Esophagus (tissue), 2 donors: ENCODE measurements at regions not wholly inside any gene's neighbourhood (a gene's known extent, or its start where the extent isn't known, plus 50 kb on each side); places are given as distances from the start of the nearest gene placed in this dataset.

Experiments
- H3K27ac ChIP-seq, 2 donors: one replicate each; pipeline ENCODE4 v1.5.1; 2013; ENCODE audit warnings: low read depth in 2 of 2, mild to moderate bottlenecking in 2 of 2, inconsistent platforms in 1 of 2, low read length in 1 of 2, moderate library complexity in 1 of 2
- H3K27me3 ChIP-seq, 2 donors: one replicate each; pipeline ENCODE4 v1.6.1; 2013; ENCODE audit warnings: low read length in 2 of 2, control low read depth in 1 of 2, mild to moderate bottlenecking in 1 of 2; ENCODE audit not compliant: insufficient read depth in 2 of 2, control insufficient read depth in 1 of 2
- H3K36me3 ChIP-seq, 2 donors: one replicate each; pipeline ENCODE4 v1.6.1; 2013; ENCODE audit warnings: low read length in 1 of 2; ENCODE audit not compliant: control insufficient read depth in 2 of 2, insufficient read depth in 2 of 2
- H3K4me1 ChIP-seq, 2 donors: one replicate each; pipeline ENCODE4 v1.6.1; 2013; ENCODE audit warnings: low read length in 1 of 2; ENCODE audit not compliant: control insufficient read depth in 2 of 2, insufficient read depth in 2 of 2
- H3K4me3 ChIP-seq, 2 donors: one replicate each; pipeline ENCODE4 v1.5.1; 2013; ENCODE audit warnings: low read length in 2 of 2, mild to moderate bottlenecking in 2 of 2, low read depth in 1 of 2, moderate library complexity in 1 of 2
- H3K9me3 ChIP-seq, 2 donors: one replicate each; pipeline ENCODE4 v1.6.1; 2013; ENCODE audit warnings: mild to moderate bottlenecking in 2 of 2, low read depth in 1 of 2, low read length in 1 of 2, moderate library complexity in 1 of 2; ENCODE audit not compliant: control insufficient read depth in 2 of 2, insufficient read depth in 1 of 2
- WGBS, 2 donors: extraction: QIAGEN DNeasy Blood & Tissue Kit; methylation state at CpG; one replicate each; pipeline ENCODE4 v1.1.7; 2013; 5-methylcytosine and 5-hydroxymethylcytosine counted together
- donor health status: healthy with polysubstance abuse.
- donor health status: Bipolar disorder and iron deficiency.

DNA sequence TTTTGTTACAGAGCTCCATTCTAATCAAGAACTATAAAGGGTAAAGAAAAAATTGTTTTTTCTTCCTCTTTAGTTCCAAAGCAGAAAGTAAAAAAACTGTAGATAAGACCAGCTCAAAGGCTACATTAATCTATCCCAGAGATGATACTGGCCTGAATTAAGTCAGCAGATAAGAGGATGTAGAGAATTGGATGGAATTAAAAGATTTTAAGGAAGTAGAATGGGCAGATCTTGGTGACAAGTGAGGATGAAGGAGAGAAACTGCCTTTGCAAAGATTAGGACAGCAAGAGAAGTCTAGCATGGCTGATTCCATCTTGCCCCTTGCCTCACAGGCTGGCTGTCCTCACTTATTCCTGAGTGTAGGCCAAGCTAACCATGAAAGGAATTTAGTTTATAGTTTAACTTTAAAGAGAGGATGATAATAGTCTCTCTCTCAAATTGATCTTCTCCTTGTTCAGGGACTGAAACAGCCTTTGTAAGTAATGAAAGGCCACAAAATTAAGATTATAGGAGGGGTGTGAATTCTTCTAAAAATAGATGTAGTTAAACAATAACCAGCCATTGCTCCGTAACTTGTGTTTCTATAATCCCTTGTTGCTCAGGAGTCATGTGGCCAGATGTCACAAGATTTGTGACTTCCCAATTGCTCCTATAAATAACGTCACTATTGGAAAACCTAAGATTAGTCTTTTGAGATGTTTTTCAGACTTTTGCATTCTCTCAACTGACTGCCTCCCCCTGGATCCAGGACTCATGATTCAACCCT lies 265.0 kb upstream of the USP24 start:
- Histone ChIP-seq H3K27me3 (no peaks in the 10 kb centered on the region), H3K4me3 (no peak overlapping the region), H3K36me3 (no peaks in the 10 kb centered on the region), H3K4me1 (no peaks in the 10 kb centered on the region), H3K9me3 (no peaks in the 10 kb centered on the region), H3K27ac (no peak overlapping the region)
- WGBS, 2 donors: 60 to 75% methylated on average over 2 of the region's 2 CpGs

DNA sequence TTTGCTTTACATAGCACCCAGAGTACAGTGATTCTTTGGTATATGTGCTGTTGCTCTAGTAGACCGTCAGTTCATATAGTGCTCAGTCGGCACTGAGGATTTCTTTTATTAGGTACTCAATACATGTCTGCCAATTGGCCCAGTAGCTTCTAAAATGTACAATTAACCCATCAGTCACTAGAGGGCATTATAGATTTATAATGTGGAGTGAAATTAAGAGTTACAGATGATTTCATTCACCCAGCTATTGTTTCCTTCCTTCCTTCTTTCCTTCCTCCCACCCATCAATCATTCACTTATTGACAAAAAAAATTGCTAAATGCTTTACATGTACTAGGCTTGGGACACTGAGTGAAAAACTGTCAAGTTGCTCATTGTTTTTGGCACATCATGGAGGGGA lies 263.6 kb upstream of the USP24 start:
- H3K36me3 ChIP-seq: no peaks in the 10 kb centered on the region
- WGBS, 2 donors: 57 to 60% methylated on average over 2 of the region's 2 CpGs
- no peak overlapping the region for H3K4me3 ChIP-seq
- no peak overlapping the region for H3K27ac ChIP-seq
- H3K27me3 ChIP-seq: no peaks in the 10 kb centered on the region
- no peaks in the 10 kb centered on the region for H3K9me3 ChIP-seq
- H3K4me1 ChIP-seq: no peaks in the 10 kb centered on the region

DNA sequence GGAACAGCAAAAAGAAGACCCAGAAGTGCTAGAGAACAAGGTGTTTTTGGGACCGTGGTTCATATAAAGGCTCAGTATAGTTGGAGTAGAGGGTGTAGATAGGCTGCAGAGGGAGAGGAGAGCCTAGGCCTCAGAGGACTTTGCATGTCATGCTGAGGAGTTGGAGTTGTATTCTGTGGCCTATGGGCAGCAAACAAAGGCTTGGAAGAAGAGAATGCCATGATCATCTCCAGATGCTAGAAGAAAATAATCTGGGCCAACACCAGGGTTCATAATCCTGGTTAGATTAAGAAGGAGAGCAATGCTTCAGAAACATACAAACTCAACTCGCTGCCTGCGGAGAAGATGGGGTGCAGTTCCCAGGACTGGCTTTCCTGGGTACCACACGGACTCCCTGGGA lies 262.8 kb upstream of the USP24 start:
- no peak overlapping the region for H3K27ac ChIP-seq
- WGBS, 2 donors: 92 to 94% methylated on average over 4 of the region's 4 CpGs

DNA sequence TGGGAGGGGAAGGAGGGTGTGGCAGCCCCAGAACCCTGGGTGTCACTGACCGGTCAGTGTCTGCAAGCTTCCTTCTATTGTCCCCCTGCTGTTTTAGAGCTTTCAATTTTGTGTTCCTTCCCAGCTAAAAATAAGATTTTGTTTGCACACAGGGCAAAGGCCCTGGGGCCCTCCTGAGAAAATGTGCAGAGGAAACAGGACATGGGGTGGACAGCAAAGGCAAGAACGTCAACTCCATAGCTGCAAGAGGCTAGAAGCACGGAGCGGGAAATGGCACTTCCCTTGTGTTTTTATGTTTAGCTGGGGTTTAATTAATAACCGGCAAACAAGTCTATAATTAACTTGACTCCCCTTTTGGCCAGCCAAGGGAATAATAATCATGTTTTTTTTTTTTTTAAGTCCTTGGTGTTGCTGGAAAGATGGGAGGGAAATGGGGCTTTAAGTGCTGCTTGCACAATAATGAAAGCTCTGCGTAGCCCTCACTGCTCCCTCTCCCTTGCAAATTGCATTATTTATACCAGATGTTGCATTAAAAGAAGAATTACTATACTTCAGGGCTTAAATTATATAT lies 261.4 kb upstream of the USP24 start:
- no peaks in the 10 kb centered on the region for H3K4me1 ChIP-seq
- WGBS, 2 donors: 63 to 74% methylated on average over 6 of the region's 6 CpGs
- no peak overlapping the region for H3K4me3 ChIP-seq
- no peak overlapping the region for H3K27ac ChIP-seq
- no peaks in the 10 kb centered on the region for H3K27me3 ChIP-seq
- no peaks in the 10 kb centered on the region for H3K9me3 ChIP-seq
- no peaks in the 10 kb centered on the region for H3K36me3 ChIP-seq

More for the DNA sequence above, 262.8 kb upstream of the USP24 start:
- Histone ChIP-seq H3K36me3 (no peaks in the 10 kb centered on the region), H3K4me1 (no peaks in the 10 kb centered on the region), H3K4me3 (no peak overlapping the region), H3K27me3 (no peaks in the 10 kb centered on the region), H3K9me3 (no peaks in the 10 kb centered on the region)

DNA sequence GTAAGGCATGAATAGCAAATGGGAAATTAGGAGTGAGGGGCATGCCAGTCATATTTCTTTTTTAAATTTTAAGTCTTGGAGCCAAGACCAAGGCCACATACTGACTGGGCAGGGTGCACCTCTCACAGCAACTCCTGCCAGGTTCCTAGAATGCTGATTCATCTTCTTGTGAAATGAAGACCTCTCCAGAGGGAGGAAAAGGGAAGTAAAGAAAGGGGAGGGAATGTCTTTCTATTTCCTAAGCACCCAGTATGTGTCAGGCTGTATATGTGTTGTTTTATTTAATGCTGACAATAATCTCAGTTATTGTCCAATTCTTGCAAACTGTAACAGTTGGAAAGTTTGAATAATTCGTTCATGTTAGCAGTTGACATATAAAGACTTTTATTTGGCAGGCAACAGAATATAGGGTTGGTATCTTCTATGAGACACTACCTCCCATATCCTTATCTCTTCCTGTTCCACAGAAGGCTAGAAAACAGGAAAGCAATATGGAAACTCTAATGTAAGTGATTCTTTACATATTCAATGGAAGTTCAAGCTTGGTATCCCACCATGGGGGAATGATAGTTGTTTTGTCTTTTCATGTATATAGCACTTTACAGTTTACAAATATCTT lies 259.1 kb upstream of the USP24 start:
- WGBS, 2 donors: 39 to 50% methylated on average over 1 of the region's 1 CpG
- Histone ChIP-seq H3K27ac (no peak overlapping the region), H3K4me3 (no peak overlapping the region), H3K27me3 (no peaks in the 10 kb centered on the region), H3K36me3 (no peaks in the 10 kb centered on the region), H3K9me3 (no peaks in the 10 kb centered on the region), H3K4me1 (no peaks in the 10 kb centered on the region)

DNA sequence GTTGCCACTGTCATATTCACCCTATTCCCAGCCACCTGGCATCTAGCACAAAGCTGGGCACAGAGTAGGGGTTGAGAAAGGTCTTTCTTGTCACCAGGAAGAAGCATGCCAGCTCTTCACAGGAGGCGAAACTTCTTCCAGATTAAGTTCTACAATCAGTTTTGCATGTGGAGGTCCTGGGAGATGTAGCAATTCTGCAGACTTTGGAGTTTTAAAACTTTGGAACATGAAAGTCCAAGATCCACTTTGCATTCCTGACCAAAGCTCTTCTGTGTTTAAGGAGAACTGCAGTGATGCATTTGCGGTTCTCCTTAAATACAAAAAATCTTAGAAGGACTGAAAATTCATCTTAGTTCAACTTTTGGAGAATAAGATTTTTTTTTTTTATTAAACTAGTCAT lies 258.5 kb upstream of the USP24 start:
- H3K27ac ChIP-seq: no peak overlapping the region
- H3K4me1 ChIP-seq: no peaks in the 10 kb centered on the region
- no peaks in the 10 kb centered on the region for H3K9me3 ChIP-seq
- no peaks in the 10 kb centered on the region for H3K27me3 ChIP-seq
- WGBS, 2 donors: 97 to 98% methylated on average over 2 of the region's 2 CpGs
- H3K4me3 ChIP-seq: no peak overlapping the region
- no peaks in the 10 kb centered on the region for H3K36me3 ChIP-seq

DNA sequence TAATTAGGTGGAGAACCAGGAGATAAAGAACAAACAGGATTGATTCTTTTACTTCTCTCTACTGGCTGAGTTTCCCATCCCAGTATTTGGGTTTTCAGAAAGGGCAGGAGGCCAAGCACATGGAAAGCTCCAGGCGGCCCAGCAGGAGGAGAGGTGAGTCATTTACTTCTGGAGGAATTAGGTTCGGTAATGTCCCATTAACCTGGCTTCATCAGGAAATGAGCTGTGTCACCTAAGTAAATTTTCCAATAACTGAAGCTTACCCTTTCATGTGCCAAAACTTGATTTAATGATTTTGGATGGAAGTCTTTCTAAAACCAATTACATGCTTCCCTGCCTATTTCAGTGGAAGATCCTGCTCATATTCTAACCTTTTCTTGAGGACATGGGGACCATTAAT lies 257.6 kb upstream of the USP24 start:
- H3K27me3 ChIP-seq: no peaks in the 10 kb centered on the region
- no peaks in the 10 kb centered on the region for H3K36me3 ChIP-seq
- H3K4me3 ChIP-seq: no peak overlapping the region
- H3K9me3 ChIP-seq: no peaks in the 10 kb centered on the region
- WGBS, 2 donors: 34 to 44% methylated on average over 2 of the region's 2 CpGs
- H3K27ac ChIP-seq: no peak overlapping the region
- H3K4me1 ChIP-seq: peaks cover 0 to 2% of the 10 kb centered on the region in 2 donors

DNA sequence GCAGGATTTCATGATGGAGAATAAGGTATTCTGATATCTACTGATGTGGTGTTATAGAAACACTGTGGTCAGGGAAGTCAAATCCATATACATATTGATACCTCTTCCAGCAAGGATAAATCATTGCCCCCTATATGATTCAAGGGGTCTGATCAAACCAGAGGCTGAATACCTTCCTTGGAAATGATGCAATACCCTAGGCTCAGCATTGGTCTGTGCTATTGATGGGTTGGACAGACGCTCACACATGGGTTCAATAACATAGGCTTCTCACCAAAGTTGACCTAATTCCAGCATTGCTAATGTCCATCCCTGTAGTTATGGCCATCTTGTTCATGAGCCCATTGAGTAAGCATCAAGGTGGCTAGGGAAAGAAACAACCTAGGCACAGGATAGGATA lies 257.0 kb upstream of the USP24 start:
- H3K4me1 ChIP-seq: peaks cover 0 to 2% of the 10 kb centered on the region in 2 donors
- H3K27ac ChIP-seq: no peak overlapping the region
- H3K27me3 ChIP-seq: no peaks in the 10 kb centered on the region
- no peaks in the 10 kb centered on the region for H3K36me3 ChIP-seq
- 87 to 97% methylated on average over 1 of the region's 1 CpG for WGBS, 2 donors
- no peak overlapping the region for H3K4me3 ChIP-seq
- no peaks in the 10 kb centered on the region for H3K9me3 ChIP-seq

DNA sequence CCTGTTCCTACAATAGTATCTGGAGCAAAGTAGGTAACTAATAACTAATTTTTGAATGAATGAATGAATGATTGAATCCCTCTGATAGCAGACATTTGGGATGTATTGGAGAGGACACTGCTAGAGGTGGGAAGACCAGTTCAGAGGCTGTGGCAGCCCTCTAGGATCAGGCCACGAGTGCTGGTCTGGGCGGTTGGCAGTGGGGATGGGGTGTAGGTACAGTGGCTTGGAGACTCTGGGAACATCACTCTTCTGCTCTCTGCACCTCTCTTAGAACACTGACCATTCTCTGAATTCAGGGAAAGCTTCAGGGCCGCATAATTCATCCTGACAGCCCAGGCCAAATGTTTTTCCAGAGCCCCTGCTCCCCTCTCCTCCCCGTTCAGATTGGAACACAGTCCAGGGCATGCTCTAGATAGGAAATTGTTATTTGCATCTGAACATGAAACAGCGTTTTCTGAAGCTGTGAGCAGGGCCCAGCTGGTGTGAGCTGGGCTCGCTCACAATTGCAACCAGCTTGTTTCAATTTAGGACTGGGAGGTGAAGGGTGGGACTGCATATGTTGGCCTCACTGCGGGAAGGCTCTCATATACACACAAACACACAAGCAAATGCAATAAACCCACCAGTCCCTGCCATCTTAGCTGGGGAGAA lies 253.1 kb upstream of the USP24 start:
- Histone ChIP-seq H3K9me3 (no peaks in the 10 kb centered on the region), H3K27me3 (no peaks in the 10 kb centered on the region), H3K4me1 (peaks cover 2 to 5% of the 10 kb centered on the region in 2 donors), H3K36me3 (no peaks in the 10 kb centered on the region), H3K27ac (no peak overlapping the region), H3K4me3 (no peak overlapping the region)
- WGBS, 2 donors: 81 to 83% methylated on average over 7 of the region's 7 CpGs
